GM18507 (cell line): ENCODE measurements at regions not wholly inside any gene's neighbourhood (a gene's known extent, or its start where the extent isn't known, plus 50 kb on each side); places are given as distances from the start of the nearest gene placed in this dataset.

Experiments used
- DNase-seq: peaks from one replicate; pipeline ENCODE4 v3.0.0; 2011; ENCODE audit warnings: low read depth; ENCODE audit not compliant: insufficient read length; ENCODE audit errors: extremely low spot score
- FAIRE-seq: peaks from 2 replicates; lab custom pipeline; 2011; peaks lifted over from hg19 to GRCh38; lab: Jason Lieb, UNC

- no peak for DNase-seq
- FAIRE-seq = no peak
Observed at GRCh38 chr2:38174646-38175423, 98.9 kb upstream of the CYP1B1 start.

GRCh38 chr2:38174131-38174530, 98.2 kb upstream of the CYP1B1 start:
- no peak for FAIRE-seq
- no peak for DNase-seq

GRCh38 chr2:38173683-38174082, 97.7 kb upstream of the CYP1B1 start:
- DNase-seq (no peak), FAIRE-seq (no peak)

GRCh38 chr2:38171208-38171855, 95.4 kb upstream of the CYP1B1 start:
- DNase-seq = no peak
- FAIRE-seq = no peak

- DNase-seq (no peak), FAIRE-seq (no peak)
Observed at GRCh38 chr2:38170733-38171132, 94.8 kb upstream of the CYP1B1 start.

- FAIRE-seq = no peak
- DNase-seq = no peak
Observed at GRCh38 chr2:38170067-38170466, 94.1 kb upstream of the CYP1B1 start.

GRCh38 chr2:38168710-38169480, 92.9 kb upstream of the CYP1B1 start:
- FAIRE-seq = no peak
- no peak for DNase-seq

DNA sequence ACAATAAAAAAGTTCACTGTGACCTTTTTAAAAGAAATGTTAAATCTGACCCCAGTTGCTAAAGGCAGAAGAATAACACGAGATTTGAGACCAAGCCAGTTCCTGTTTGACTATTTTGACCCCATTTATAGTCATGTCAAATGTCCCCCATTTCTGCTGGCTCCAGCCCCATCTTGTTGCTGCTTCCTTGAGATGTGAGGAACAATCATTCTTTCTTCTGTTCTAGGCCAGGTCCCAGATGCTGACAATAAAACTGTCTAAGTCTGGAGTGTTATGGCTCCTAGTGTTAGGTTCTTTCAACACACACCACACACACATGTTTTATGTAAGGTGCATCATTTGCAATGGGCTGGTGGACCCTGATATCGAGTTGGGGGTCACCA, 92.0 kb upstream of the CYP1B1 start:
- FAIRE-seq = no peak
- no peak for DNase-seq

DNA sequence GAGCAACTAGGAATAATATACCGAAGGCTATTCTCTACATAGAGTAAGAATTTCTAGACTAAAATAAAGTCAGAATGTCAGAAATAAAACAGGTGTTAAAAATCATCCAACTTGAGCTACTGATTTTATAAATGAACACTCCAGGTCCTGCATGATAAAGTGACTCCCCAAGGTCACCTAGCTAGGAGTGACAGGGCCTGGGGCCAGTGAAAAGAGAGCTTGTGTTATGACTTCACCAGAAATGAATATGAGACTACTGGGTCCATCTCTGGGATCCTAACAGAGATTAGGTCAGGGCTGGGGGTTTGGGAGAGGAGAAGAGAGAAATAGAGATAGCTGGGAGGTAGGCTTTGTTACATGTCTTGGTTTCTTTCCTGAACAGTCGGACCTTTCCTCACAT, 89.7 kb upstream of the CYP1B1 start:
- no peak for FAIRE-seq
- no peak for DNase-seq

DNA sequence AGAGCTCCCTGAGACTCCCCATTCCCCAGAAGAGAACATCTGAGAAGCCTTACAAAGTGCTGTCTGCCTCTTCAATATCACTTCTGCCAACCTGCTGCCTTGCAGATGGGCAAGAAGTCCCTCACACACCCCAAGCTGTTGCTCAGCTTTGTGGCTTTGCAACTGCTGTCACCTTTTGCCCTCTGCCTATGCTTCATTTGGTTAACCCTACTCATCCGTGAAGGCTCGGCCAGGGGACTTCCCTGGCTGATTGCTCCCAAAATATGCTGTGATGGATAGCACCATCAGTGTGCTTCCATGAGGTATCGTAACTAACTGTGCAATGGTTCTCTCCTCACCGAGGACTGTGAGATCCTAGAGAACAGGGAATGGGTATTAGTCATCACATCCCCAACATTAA, 88.9 kb upstream of the CYP1B1 start:
- FAIRE-seq (peak; percentile 77), DNase-seq (peak; percentile 38)

DNA sequence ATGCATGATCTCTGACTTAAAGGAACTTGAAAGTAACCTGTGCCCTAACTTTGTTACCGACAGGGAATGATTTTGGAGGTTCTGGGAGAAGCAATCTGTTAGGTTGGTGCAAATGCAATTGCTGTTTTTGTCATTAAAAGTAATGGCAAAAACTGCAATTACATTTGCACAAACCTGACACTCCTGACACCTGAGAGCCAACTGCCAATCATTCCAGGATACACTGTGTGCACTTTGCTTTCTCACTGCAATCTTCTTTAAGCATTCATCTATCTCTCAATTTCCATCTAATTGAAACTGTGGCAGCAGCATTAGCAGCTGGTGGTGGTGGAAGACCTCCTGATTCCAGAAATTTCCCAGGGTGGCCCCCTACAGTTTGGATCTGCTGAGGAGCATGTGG, 87.6 kb upstream of the CYP1B1 start:
- no peak for DNase-seq
- FAIRE-seq = no peak

DNA sequence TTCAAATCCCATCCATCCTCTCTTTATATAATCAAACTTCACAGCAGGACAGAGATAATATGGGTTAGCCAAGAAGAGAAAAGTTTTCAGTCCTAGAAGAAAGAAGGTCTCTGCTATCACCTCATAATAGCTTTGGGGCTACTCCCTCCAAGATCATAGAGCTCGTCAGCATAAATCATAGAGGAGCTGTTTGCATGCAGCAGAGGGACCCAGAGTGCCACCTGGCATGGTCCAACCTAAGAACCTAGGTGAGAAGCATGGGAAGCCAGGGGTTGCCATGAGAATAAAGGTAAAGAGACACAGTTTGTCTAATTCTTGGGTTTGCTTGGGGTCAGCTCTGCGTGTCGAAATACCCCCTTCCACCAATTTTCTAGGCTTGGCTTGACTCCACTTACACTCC, 87.1 kb upstream of the CYP1B1 start:
- FAIRE-seq (no peak), DNase-seq (no peak)

GRCh38 chr2:38160516-38160915, 84.6 kb upstream of the CYP1B1 start:
- DNase-seq (no peak), FAIRE-seq (no peak)

DNA sequence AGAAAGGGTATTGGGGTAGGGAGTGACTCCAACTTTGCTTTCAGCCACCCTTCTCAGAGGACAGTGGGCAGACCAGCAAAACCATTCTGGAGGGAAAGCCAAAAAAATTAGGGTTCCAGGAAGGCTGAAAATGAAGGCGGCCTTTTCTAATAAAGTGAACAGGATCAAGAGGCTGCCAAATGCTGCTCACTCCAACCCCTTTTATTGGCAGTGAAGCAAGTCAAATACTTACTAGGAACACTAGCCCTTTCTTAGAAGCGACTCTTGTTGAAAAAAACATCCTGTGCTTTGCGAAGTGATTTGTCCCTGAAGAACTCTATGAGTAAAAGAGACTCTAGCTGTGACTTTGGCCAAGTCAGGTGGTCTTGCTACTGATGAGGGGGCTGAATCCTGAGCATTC, 83.6 kb upstream of the CYP1B1 start:
- no peak for FAIRE-seq

DNA sequence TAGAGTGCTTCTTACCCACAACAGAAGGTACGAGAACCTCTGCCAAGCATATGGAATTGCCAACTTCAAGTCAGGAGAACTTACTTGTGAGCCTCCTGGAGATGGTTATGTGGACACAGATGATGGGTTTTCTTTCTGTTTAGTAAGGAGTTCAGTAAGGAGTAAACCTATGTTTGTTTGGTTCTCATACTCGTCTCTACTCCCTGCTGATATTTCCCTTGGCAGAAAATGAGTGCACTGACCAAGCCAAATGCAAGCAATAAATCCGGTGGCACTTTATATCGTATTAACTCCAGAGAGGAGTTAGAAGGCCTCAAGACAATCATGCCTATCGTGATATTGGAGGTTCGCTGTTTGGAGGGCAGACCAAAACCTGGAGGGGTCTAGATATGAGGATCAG, 83.2 kb upstream of the CYP1B1 start:
- DNase-seq (no peak), FAIRE-seq (no peak)

More for the DNA sequence above, 83.6 kb upstream of the CYP1B1 start:
- DNase-seq = no peak

- FAIRE-seq (no peak), DNase-seq (no peak)
Observed at GRCh38 chr2:38158378-38159118, 82.6 kb upstream of the CYP1B1 start.

GRCh38 chr2:38156436-38156835, 80.5 kb upstream of the CYP1B1 start:
- DNase-seq = no peak
- FAIRE-seq = no peak

DNA sequence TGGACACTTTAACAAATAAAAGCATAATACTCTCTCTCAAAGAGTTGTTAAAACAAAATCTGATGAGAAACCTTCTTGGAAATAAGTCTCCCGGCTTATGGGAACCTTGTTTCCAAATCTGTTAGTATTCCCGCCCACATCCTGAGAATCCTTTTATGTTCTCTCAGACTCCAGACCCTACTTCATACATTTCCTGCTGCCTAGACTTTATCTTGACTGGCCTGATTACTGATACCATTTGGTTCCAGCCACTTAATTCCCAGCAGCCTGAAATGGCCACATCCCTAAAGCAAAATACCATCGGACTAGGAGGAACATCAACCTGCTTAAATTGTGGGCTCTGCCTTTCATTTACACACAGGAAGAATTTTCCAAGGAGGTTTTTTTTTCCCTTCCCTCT, 79.1 kb upstream of the CYP1B1 start:
- FAIRE-seq = no peak
- no peak for DNase-seq

- FAIRE-seq = no peak
- no peak for DNase-seq
Observed at GRCh38 chr2:38154395-38154794, 78.4 kb upstream of the CYP1B1 start.
